ENCODE measurements at regions not wholly inside any gene's neighbourhood (a gene's known extent, or its start where the extent isn't known, plus 50 kb on each side); places are given as distances from the start of the nearest gene placed in this dataset.

DNA sequence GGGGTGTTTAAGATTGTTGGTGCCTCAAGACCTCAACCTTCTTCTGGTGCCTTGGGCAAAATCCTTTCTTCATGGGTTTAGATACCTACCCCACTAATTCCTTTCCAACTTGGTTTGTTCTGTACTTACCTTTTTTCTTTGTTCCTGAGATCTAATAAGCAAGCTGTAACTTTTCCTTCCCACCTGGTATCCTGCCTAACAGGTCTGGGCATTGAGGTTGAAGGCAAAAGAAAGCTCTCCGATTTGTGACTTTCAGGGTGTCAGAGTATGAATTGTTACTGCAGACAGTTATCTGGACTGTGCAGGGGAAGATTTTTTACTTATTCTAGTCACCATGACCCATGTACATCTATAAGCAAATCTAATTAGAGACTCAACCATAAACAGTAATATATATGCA lies 162.6 kb upstream of the DMRT1 start:
- Histone ChIP-seq H3K27ac (no peak overlapping the region), H3K4me3 (no peak overlapping the region), H3K36me3 (replicated peaks in 1 of 2; ENCODE audit: insufficient read depth in 1 of 2, low read depth in 2 of 2) (no peaks in the 10 kb centered on the region), H3K4me1 (peaks cover 32% of the 10 kb centered on the region), H3K9me3 (no peaks in the 10 kb centered on the region), H3K27me3 (no peaks in the 10 kb centered on the region)
- ATAC-seq = no peak
- WGBS, 2 donors = 91 to 94% methylated on average over 1 of the region's 1 CpG
- DNase-seq = no peak
- intact Hi-C loops (cut with DNase I) = no loop called here
- TF ChIP-seq POLR2A (IDR thresholded peaks at IDR 0.05) = no peak
- TF ChIP-seq, protein P1, sequence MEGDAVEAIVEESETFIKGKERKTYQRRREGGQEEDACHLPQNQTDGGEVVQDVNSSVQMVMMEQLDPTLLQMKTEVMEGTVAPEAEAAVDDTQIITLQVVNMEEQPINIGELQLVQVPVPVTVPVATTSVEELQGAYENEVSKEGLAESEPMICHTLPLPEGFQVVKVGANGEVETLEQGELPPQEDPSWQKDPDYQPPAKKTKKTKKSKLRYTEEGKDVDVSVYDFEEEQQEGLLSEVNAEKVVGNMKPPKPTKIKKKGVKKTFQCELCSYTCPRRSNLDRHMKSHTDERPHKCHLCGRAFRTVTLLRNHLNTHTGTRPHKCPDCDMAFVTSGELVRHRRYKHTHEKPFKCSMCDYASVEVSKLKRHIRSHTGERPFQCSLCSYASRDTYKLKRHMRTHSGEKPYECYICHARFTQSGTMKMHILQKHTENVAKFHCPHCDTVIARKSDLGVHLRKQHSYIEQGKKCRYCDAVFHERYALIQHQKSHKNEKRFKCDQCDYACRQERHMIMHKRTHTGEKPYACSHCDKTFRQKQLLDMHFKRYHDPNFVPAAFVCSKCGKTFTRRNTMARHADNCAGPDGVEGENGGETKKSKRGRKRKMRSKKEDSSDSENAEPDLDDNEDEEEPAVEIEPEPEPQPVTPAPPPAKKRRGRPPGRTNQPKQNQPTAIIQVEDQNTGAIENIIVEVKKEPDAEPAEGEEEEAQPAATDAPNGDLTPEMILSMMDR (IDR thresholded peaks at IDR 0.05) = no peak

DNA sequence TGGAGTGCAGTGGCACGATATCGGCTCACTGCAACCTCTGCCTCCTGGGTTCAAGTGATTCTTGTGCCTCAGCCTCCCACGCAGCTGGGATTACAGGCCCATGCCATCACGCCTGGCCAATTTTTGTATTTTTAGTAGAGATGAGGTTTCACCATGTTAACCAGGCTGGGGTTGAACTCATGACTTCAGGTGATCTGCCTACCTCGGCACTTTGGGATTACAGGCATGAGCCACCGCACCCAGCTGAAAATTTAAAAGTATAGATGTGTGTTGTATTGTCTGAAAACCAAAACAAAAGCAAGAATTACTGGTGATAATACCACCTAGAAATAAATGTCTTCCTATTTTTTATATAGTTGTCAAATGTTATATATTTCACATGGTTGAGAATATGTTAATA lies 162.0 kb upstream of the DMRT1 start:
- no peak for ATAC-seq
- DNase-seq = no peak
- no peaks in the 10 kb centered on the region for H3K9me3 ChIP-seq
- intact Hi-C loops (cut with DNase I) = no loop called here
- peaks cover 37% of the 10 kb centered on the region for H3K4me1 ChIP-seq
- H3K27ac ChIP-seq = no peak overlapping the region
- WGBS, 2 donors = 97 to 98% methylated on average over 6 of the region's 6 CpGs
- no peak overlapping the region for H3K4me3 ChIP-seq
- TF ChIP-seq, protein P1 (IDR thresholded peaks at IDR 0.05) = no peak
- TF ChIP-seq POLR2A (IDR thresholded peaks at IDR 0.05) = no peak
- no peaks in the 10 kb centered on the region for H3K27me3 ChIP-seq
- H3K36me3 ChIP-seq (replicated peaks in 1 of 2; ENCODE audit: insufficient read depth in 1 of 2, low read depth in 2 of 2) = no peaks in the 10 kb centered on the region

DNA sequence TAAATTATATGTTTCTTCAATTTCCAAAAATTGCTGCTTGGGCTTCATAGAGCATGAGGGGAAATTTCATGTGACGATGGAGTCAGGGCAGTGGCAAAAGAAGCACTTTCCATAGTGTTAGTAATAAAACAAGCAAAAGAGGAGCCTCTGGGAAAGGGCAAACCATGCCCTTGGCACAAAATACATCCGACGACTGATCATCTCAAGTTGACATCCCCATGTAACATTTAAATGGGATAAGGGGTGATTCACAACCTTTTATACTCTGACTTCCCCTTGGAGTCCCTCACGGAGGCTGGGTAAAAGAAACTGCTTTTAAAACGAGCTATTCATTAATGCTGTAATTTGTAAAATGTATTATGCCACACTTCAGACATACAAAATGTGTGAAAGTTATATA lies 161.4 kb upstream of the DMRT1 start:
- ATAC-seq (no peak), DNase-seq (no peak)
- Histone ChIP-seq H3K4me3 (no peak overlapping the region), H3K27ac (no peak overlapping the region), H3K36me3 (replicated peaks in 1 of 2; ENCODE audit: insufficient read depth in 1 of 2, low read depth in 2 of 2) (no peaks in the 10 kb centered on the region), H3K4me1 (peaks cover 44% of the 10 kb centered on the region), H3K27me3 (no peaks in the 10 kb centered on the region), H3K9me3 (no peaks in the 10 kb centered on the region)
- intact Hi-C loops (cut with DNase I) = no loop called here
- 73 to 80% methylated on average over 5 of the region's 5 CpGs for WGBS, 2 donors
- no peak for TF ChIP-seq POLR2A (IDR thresholded peaks at IDR 0.05)

GRCh38 chr9:682633-683508 lies 158.6 kb upstream of the DMRT1 start:
- no peaks in the 10 kb centered on the region for H3K27me3 ChIP-seq
- no peaks in the 10 kb centered on the region for H3K9me3 ChIP-seq
- H3K27ac ChIP-seq = peak overlapping the region; percentile 80 to 96 (median 88)
- DNase-seq (peak; percentile 75 to 92 (median 84)), ATAC-seq (peak; percentile 90)
- H3K4me1 ChIP-seq = peaks cover 42% of the 10 kb centered on the region
- no peaks in the 10 kb centered on the region for H3K36me3 ChIP-seq (replicated peaks in 1 of 2; ENCODE audit: insufficient read depth in 1 of 2, low read depth in 2 of 2)
- intact Hi-C loops (cut with DNase I) = no loop called here
- WGBS, 2 donors = 9 to 13% methylated on average over 9 to 12 of the region's 12 CpGs
- H3K4me3 ChIP-seq = no peak overlapping the region
- TF ChIP-seq, protein P1 (IDR thresholded peaks at IDR 0.05) = peak in 2 of 7 experiments; percentile 14 to 29
- TF ChIP-seq POLR2A (IDR thresholded peaks at IDR 0.05) = peak in 2 of 3 donors; percentile 68 to 74

DNA sequence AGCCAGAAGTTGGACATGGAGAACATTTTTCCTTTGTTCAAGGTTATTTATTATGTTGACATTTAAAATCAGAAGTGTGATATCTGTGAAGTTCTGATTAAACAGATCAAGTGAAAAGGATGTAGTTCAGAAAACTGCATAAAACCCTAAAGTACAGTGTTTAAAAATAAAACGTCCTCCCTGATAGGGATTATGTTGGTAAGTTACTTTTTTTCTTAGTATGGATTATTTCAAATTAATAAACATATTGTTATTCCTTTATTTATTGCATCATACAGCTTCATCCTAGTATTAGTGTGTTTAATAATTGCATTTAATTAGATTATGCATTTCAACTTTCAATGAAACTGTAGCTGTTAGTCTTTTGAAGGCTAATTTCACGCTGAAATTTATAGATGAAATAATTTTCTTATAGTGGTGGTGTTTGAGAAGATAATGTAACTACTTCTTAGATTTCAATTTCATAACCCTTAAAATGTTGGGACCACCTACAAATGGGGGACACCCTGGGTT lies 157.9 kb upstream of the DMRT1 start:
- Histone ChIP-seq H3K4me1 (peaks cover 42% of the 10 kb centered on the region), H3K4me3 (no peak overlapping the region), H3K36me3 (replicated peaks in 1 of 2; ENCODE audit: insufficient read depth in 1 of 2, low read depth in 2 of 2) (no peaks in the 10 kb centered on the region), H3K9me3 (no peaks in the 10 kb centered on the region), H3K27ac (peak overlapping the region in 3 of 4 donors; percentile 87 to 96 (median 90)), H3K27me3 (no peaks in the 10 kb centered on the region)
- no peak for TF ChIP-seq POLR2A (IDR thresholded peaks at IDR 0.05)
- TF ChIP-seq, protein P1 (IDR thresholded peaks at IDR 0.05) = no peak
- WGBS, 2 donors = 24 to 37% methylated on average over 2 of the region's 2 CpGs
- DNase-seq = no peak
- no peak for ATAC-seq
- intact Hi-C loops (cut with DNase I) = no loop called here

All from body of pancreas (tissue), 4 donors.